GM12892 (cell line): ENCODE measurements at regions not wholly inside any gene's neighbourhood (a gene's known extent, or its start where the extent isn't known, plus 50 kb on each side); places are given as distances from the start of the nearest gene placed in this dataset.

Experiments used
- POLR2A ChIP-seq: IDR thresholded peaks from 2 replicates; pipeline ENCODE4 v1.6.1; 2011; ENCODE audit warnings: low read depth, low read length, control low read depth
- POLR2AphosphoS5 ChIP-seq: IDR thresholded peaks from 2 replicates; pipeline ENCODE4 v1.6.1; 2011; ENCODE audit warnings: low read depth, low read length, control low read depth
- TAF1 ChIP-seq: IDR thresholded peaks from 2 replicates; pipeline ENCODE4 v1.6.1; 2011; ENCODE audit warnings: low read depth, mild to moderate bottlenecking, control low read depth, low read length, borderline replicate concordance

- no peak for TF ChIP-seq POLR2A
- TF ChIP-seq POLR2AphosphoS5 = no peak
- TF ChIP-seq TAF1 = no peak
Measured at GRCh38 chr5:163104464-163104863, 332.9 kb upstream of the CCNG1 start.
